ENCODE measurements at regions not wholly inside any gene's neighbourhood (a gene's known extent, or its start where the extent isn't known, plus 50 kb on each side); places are given as distances from the start of the nearest gene placed in this dataset.

DNA sequence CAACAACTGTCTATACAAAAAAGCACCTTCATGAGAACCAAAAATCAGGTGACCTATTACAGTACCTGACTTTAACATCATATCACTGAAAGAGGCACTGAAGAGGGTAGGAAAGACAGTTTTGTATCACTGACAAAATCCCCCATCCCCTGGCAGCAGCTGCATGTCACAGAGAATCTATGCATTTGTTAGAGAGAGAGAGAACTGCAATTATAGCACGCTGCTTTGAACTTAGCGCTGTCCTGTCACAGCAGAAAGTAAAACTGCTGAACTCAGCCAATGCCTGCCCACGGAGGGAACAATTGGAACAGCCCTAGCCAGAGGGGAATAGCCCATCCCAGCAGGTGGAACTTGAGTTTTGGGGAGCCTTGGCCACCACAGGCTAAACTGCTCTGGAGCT is 75.1 kb upstream of the NOL4 start:
- no peak for TF ChIP-seq EZH2 (IDR thresholded peaks at IDR 0.05; ENCODE audit: borderline replicate concordance, low read depth, low read length, severe bottlenecking)
- no peak for TF ChIP-seq CTCF (IDR thresholded peaks at IDR 0.05; ENCODE audit: extremely low read depth in 1 of 2, insufficient read depth in 1 of 2, low read depth in 1 of 2, low read length in 2 of 2)
- no peak for TF ChIP-seq POLR2A (IDR thresholded peaks at IDR 0.05; ENCODE audit: low read depth, low read length)
- TF ChIP-seq MAX (IDR thresholded peaks at IDR 0.05; ENCODE audit: insufficient read depth, insufficient read length): no peak
- TF ChIP-seq FOS (IDR thresholded peaks at IDR 0.05; ENCODE audit: borderline replicate concordance, insufficient read depth, low read length): no peak

Data from endothelial cell of umbilical vein (primary cell).